Astrocyte of the hippocampus (primary cell): ENCODE measurements at regions not wholly inside any gene's neighbourhood (a gene's known extent, or its start where the extent isn't known, plus 50 kb on each side); places are given as distances from the start of the nearest gene placed in this dataset.
"Not testable (repeated sequence)": the region's sequence is repeated elsewhere in the genome, so short reads cannot be mapped to it uniquely, and the experiment has no call there.

Experiments
- DNase-seq: peaks from one replicate; pipeline ENCODE4 v3.0.0; 2011; ENCODE audit warnings: low read depth, low spot score

DNA sequence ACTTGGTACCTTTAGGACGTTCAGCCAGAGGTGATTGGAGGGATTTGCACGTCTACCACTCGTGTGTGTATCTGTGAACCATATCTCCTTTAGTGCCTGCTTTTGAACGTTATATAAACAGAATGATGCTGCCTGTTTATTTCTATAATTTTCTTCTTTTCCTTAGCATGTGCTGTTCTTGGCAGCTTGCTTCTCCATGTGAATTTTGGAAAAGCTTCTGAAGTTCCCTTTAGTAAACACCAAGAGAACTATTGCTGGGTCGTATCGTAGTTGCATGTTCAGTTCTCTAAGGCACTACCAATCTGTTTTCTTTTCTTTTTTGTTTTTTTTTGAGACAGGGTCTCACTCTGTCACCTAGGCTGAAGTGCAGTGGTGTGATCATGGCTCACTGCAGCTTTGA, 73.8 kb upstream of the FANCC start:
- not testable (repeated sequence) for DNase-seq

DNA sequence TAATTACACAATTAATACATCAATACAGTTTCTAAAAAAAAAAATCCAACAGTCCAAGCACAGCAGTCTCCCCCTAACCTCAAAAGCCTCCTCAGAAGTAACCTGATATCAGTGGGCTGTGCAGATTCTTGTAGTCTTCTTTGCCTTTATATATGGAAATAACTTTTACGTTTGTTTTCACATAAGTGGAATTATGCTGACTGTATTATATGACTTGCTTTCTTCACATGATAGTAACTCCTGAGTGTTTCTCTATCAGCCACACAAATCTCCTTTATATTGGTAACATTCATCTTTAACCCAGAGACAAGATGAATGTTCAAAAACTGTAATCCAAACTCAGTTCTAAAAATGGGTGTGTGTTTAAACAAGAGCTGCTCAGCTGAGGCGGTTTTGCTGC, 71.9 kb upstream of the FANCC start:
- DNase-seq: no peak

DNA sequence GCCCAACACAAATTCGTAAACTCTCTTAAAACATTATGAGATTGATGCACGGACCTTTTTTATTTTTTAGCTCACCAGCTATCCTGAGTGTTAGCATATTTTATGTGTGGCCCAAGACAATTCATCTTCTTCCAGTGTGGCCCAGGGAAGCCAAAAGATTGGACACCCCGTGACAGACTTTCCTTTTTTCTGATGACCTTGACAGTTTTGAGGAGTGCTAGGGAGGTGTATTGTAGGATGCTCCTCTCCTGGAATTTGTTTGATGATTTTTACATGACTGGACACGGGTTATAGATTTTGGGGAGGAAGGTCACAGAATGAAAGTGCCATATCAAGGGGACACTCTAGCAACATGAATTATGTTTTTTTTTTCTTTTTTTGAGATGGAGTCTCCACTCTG, 69.3 kb upstream of the FANCC start:
- DNase-seq: no peak

DNA sequence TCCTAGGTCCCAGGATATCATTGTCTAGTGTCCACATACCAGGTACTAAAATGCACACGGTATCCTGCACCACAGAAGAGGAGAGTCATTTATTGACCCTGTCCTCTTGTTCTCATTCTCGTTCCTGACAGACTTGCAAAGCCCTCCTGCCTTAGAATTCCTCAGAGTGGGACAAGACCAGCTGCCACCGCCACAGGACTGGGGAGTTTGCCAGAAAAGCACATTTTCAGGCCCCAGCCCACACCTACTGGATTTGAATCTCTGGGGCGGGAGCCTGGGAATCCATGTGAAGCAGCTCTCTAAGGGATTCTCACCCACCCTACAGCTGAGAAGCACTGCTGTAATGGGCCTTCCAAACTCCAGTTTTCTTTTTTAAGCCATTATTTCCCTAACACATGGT, 68.0 kb upstream of the FANCC start:
- DNase-seq: no peak

DNA sequence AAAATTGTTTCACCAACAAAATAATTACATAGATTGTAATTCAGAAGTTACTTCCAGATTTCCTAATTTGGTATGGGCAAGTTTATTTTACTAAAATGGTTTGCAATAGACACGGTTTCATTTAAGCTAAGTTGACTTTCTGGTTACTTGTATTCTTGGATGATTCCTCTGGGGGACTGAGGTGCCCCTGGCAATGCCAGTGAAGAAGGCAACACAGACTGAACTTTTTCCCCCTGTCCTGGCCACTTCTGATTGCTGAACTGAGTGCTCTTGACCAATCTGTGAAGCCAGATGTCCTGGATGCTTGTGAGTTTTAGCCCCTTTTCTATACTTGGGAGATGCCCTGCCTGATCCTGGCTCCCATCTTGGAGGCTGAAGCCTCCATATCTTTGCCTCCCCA, 66.3 kb upstream of the FANCC start:
- no peak for DNase-seq

DNA sequence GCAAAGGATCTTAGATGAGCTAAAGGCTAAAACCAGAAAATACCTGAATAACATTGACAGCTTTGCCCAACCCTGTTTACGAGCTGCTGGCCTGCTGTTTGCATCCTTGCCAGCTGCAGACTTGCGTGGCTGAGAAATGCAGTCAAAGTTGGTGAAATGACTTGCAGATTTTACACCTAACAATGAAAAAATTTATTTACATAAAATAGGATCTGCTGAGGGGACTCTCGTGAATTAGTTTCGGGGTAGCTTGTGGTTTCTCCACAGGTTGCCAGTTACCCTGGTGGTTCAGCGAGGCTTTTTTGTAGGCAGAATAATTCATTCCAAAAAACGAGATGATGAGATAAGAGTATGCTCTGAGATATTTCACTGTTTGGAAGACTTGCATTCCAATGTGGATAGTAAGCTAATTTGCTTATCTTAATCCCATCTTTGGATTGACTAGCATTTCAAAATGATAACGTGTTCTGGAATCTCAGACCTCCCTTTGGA, 65.7 kb upstream of the FANCC start:
- DNase-seq: peak; percentile 84

DNA sequence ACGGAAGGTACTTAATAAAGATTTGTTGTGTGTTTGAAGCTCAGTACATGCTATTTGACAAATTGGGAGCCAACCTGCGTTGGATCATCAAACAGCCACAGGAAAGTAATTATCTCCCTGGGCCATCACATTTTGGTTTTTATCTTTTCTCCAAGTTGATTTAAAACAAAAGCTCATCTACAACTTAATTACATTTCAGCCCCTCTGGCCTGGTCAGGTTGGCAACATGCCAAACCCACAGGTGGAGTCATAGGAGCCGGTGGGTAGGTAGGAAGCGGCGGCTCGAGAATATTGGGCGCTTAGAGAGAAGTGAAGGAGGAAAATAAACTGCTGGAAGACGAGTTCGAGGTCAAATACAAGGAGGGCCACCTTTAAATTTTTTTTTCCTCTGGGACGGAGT, 64.9 kb upstream of the FANCC start:
- DNase-seq: no peak

DNA sequence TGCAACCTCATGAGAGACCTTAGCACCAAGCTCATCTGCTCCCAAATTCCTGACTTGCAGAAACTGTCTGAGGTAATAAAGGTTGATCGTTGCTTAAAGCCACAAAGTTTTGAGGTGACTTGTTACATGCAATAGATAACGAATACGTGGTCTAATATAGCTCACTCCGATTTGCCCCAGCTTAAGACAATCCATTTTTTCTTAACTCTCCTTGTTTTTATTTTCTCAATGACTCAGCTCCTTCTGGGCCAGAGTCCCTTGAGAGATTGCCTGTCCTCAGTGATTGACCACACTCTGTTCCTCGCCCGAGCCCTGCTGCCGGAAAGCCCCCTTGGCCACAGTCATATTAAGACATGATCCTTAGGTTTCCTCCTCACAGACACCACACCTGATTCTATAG, 63.7 kb upstream of the FANCC start:
- DNase-seq: peak; percentile 67

DNA sequence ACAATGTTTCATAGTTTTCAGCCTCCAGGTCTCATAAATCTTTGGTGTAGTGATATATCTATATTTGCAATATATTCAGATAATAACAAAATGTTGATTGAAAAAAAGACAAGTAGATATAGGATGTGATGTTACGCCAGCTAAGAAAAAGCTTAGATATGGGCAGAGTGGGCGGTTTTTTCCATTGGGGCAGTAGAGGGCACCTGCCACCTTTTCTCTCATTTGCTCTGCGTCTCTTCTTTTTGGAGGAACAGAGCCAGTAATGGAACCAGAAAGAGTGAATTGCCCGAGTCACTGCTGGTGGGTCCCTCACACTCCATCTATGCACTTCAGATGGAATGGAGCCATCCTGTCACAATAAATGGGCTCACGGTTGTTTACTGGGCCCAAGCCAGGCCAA, 62.1 kb upstream of the FANCC start:
- DNase-seq: no peak

DNA sequence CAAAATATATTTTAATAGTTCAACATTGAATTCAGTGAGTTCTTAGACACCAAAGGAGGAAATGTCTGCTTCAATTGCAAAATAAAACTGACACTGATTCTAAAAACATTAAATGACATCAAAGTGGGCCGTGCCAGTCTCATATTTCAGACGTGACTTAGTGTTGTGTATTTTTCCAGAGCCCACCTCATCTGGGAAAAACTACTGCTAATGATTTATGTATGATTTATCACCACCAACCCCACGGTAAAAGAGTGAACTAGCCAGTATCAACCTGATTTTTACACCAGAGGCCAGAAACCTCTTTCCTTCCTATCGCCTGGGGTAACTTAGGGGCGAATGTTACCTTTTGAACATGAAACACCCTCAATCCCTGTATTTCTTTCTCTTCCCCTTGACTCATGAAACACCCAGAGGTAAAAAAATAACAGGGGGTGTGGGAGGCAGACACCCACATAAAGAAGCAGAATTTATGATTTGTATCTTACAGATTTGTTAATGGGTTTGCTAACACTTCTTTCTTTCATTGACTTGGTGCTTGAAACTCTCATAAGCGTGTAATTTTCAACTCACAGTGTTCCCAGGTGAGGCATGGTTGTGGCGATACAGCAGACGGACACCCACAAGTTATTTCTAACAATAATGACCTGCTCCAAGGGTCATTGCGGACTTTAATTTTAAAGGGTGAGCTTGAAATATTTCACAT, 56.4 kb upstream of the FANCC start:
- no peak for DNase-seq

DNA sequence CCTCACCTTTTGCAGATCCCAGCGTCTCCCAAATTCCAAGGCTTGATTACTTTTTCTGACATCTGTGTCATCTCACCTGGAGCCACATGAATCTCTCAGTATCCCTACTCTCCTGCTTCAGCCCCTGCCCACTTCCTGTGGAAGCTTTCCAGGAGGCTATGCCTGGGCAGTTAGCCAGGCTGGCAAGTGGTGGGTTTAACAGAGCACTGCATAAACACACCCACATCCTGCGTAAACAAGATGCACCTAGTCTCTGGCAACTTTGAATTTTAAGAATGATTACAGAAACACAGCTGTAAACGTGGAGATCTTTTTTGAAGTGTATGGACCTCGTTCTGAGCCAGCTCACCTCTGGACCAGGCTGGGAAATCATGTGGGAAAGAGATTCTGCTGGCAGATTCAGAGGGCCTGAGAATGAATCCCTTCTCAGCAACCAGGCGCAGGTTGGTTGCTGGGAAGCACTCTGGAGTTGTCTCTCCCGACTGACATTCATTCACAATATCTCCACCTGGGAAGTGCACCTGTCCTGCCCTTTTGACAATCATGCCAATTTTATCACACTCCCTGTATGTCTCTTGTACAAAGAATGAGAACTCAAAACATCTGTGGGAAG, 55.7 kb upstream of the FANCC start:
- DNase-seq: peak; percentile 70

DNA sequence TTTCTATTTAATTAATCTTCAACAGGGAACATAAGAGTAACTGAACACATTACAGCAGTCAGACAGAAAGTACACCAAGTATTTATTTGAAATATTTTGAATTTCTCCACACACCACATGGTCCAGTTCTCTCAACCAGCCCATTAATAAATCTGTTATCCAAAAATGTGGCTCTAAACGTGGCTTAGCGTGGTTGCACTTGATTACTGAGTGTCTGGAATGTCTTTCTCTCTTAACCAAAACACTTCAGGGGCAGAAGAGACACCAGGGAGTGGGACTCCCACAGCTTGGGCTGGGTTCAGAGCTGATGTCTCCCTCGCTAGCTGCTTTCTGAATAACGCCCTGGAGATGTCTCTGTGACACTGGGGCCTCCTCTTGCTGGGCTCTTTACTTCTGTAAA, 52.6 kb upstream of the FANCC start:
- peak; percentile 54 for DNase-seq

DNA sequence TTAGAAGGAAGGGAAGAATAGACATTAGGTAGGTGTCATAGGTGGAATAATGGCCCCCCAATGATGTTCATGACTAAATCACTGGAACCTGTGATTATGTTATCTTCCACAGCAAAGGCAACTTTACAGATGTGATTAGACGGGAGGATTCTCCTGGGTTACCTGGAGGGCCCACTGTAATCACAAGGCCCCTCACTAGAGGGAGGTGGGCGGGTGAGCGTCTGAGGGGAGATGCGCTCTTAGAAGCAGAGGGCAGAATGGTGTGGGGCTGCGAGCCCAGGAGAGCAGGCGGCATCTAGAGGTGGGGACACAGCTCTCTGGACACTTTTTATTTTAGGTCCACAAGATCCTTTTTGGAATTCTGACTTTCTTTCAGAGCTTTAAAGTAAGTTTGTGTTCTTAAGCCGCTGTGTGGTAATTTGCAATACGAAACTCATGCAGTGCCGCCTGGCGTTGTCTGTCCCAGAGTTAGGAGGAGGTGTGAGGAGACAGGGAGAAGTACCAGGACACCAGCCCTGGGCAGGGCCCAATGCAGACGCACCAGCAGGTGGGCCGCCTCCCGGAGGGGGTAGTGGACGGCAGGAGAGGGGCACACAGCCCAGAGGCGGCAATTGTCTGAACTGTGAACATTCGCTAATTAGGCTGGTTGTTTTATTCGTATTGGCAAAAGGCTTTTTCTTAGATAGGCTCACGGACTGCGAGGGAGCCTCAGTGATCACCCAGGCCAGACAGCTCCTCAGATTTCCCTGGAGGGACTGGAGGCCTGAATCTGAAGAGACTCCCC, 51.1 kb upstream of the FANCC start:
- no peak for DNase-seq
